AG04449 (cell line): ENCODE measurements at regions not wholly inside any gene's neighbourhood (a gene's known extent, or its start where the extent isn't known, plus 50 kb on each side); places are given as distances from the start of the nearest gene placed in this dataset.

ENCODE experiments used
- CTCF ChIA-PET: fragments of 350-600 bp; formaldehyde crosslinking; extraction: SDS; loops from one replicate; lab custom pipeline; 2021; ENCODE audit warnings: antibody characterized with exemption; lab: Yijun Ruan, JAX
- POLR2A ChIA-PET: fragments of 400-600, 350-600 bp; formaldehyde crosslinking; extraction: SDS; loops from one replicate; lab custom pipeline; 2020; ENCODE audit warnings: antibody characterized with exemption, inconsistent platforms; lab: Yijun Ruan, JAX
- DNase-seq: peaks from one replicate; pipeline ENCODE4 v3.0.0-alpha.2; 2010; ENCODE audit warnings: low read depth, low spot score
- H3K4me3 ChIP-seq: 2 replicates; pipeline ENCODE4 v1.5.1; 2011; ENCODE audit warnings: low read depth, mild to moderate bottlenecking, control low read depth, low read length
- TF ChIP-seq, protein P1 (sequence below): IDR thresholded peaks from one replicate; pipeline ENCODE4 v1.5.1; 2011; ENCODE audit warnings: mild to moderate bottlenecking, moderate library complexity, low read length, control low read depth, inconsistent platforms; ENCODE audit not compliant: insufficient read depth; ENCODE audit errors: missing control alignments

DNA sequence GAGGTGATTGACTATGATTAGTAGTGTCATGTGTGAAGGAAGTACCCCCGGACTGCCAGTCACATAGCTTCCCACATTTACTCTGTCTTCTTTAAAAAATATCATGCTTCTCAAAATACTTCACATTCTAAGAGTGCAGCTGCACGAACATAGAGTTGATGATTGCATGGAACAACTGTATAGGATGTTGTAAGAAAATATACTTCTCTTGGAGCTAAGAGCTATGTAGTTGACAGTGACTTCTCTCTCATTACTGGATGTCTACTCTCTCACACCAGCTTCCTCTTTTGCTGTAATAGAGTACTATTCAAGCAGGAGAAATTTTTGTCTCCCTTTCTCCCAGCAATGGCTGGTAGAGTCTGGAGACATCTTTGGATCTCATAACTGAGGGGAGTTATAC is 99.4 kb upstream of the PUDP start:
- TF ChIP-seq, protein P1, sequence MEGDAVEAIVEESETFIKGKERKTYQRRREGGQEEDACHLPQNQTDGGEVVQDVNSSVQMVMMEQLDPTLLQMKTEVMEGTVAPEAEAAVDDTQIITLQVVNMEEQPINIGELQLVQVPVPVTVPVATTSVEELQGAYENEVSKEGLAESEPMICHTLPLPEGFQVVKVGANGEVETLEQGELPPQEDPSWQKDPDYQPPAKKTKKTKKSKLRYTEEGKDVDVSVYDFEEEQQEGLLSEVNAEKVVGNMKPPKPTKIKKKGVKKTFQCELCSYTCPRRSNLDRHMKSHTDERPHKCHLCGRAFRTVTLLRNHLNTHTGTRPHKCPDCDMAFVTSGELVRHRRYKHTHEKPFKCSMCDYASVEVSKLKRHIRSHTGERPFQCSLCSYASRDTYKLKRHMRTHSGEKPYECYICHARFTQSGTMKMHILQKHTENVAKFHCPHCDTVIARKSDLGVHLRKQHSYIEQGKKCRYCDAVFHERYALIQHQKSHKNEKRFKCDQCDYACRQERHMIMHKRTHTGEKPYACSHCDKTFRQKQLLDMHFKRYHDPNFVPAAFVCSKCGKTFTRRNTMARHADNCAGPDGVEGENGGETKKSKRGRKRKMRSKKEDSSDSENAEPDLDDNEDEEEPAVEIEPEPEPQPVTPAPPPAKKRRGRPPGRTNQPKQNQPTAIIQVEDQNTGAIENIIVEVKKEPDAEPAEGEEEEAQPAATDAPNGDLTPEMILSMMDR: no peak
- CTCF ChIA-PET: no interaction called here
- DNase-seq: no peak
- POLR2A ChIA-PET: no interaction called here
- no peak overlapping the region for H3K4me3 ChIP-seq

DNA sequence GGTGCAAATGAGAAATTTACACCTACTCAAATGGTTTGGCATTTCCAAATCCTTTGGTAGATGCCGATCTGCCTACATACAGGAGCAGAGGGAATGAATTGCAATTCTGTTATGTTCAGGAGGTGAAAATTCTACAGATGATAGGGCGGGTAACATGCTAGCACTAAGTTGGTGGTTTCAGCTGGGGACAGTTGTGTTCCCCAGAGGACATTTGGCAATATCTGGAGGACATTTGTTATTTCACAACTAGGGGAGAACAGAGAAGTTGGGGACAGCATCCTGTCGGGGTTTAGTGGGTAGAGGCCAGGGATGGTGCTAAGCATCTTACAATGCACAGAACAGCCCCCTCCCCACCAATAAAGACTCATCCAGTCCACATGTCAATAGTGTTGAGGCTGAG is 96.5 kb upstream of the PUDP start:
- CTCF ChIA-PET: no interaction called here
- POLR2A ChIA-PET: no interaction called here
- TF ChIP-seq, protein P1: no peak
- no peak for DNase-seq
- H3K4me3 ChIP-seq: no peak overlapping the region

DNA sequence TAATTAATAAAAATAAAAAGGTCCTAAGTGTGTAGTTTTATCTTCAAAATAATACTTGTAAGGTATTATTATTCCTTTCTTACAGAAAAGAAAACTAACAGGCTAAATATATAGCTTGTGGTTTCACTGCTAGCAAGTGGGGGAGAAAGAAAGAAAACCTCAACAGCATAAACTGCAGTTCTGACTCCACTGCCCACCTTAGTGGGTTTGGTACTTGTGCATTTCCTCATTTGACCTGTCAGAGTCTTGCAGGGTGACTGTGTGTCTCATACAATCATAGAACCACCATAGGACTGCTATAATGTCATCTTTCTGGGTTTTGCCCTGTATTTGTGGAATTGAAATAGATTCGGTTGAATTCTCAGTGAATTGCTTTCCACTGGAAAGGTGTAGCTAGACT is 94.7 kb upstream of the PUDP start:
- DNase-seq: no peak
- no peak overlapping the region for H3K4me3 ChIP-seq
- ChIA-PET CTCF (no interaction called here), POLR2A (no interaction called here)
- TF ChIP-seq, protein P1: no peak

DNA sequence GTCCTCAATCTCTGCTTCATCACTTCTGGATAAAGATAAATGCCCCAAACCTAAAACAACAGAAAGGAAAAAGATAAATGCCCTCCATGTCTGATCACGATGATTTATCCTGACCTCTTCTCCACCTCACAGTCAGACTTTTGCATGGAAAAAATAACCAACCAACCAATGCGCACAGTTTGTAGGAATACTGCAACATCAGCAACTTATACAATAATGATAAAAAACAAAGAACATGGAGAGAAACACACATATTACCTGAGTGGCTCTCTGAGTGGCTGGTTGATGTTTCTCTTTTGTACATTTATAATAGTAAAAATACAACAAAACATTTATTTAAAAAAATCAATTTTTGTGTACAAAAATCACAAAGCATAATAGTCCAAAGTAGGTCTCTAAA is 93.0 kb upstream of the PUDP start:
- ChIA-PET POLR2A (no interaction called here), CTCF (no interaction called here)
- no peak for DNase-seq
- TF ChIP-seq, protein P1: no peak
- no peak overlapping the region for H3K4me3 ChIP-seq

DNA sequence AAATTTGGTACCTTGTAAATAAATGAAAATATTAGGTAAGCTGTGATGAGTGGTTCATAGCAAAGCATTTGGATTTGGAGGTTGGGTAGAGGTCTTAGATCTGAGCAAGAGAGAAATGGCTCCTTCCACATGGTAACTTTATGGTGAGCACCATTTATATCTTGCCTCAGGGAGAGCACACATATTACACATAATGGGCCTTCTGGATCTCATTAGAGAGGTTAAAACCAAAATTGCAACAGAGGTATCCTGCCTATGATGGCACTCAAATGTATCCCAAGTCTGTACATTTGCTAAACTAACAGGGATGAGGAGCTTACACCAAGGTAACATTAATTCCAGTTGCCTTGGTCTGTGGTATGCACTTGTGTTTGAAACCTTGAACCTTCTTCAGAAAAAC is 87.1 kb upstream of the PUDP start:
- H3K4me3 ChIP-seq: no peak overlapping the region
- no peak for DNase-seq
- POLR2A ChIA-PET: no interaction called here
- CTCF ChIA-PET: no interaction called here
- TF ChIP-seq, protein P1: no peak

DNA sequence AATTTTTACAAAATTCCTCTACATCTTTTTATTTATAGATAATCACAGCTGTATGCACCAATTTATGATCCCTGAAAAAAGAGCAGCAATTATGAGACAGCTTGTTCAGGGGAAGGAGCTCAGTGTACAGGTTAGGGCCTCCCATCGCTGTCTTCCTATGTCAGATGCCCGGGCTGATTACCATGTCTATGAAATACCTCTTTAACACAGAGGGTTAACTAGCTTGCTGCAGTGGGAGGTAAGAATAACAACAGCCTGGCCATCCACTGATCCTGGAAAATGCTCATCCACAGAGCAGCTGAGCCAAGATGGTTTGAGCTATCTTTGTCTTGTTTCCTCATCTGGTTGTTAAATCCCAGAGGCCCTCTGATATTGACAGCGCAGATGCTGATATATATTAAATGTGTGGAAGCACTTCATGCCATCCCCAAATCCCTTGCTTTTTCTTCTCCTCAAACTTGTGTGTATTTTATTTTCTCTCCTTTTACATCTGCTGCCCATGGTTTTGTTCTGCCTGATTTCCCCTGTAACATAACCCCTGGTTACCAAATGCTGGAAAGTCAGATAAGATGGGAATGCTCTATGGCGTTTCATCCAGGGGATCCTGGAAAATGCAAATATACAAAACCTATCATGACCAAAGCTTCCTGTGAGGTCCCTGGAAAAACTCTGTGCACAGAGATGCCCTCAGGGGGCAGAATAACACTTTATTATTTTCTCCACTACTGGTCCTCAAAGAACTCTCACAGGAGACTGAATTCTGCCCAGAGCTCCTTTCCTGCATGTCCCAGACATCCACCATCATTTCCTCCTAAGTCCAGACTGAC is 85.8 kb upstream of the PUDP start:
- no peak for DNase-seq

More for the DNA sequence above, 85.8 kb upstream of the PUDP start:
- H3K4me3 ChIP-seq: no peak overlapping the region
- TF ChIP-seq, protein P1: no peak
- ChIA-PET POLR2A (no interaction called here), CTCF (no interaction called here)
